GM12878 (cell line): ENCODE measurements at regions not wholly inside any gene's neighbourhood (a gene's known extent, or its start where the extent isn't known, plus 50 kb on each side); places are given as distances from the start of the nearest gene placed in this dataset.

Source experiments
- ATAC-seq: fragments of 200-7000 bp; cut with Tn5 transposase; 3 replicates; pipeline ENCODE4 v1.9.1; 2020; ENCODE audit warnings: mild to moderate bottlenecking, moderate library complexity
- BruUV-seq: library from RNA; stranded (reverse); fragments of 400-500 nt; replicated peaks from 2 replicates; lab custom pipeline; 2021; lab: Mats Ljungman, UMichigan
- CTCF ChIA-PET: fragments of 300-600 bp; sonication (Branson Sonifier 250); formaldehyde crosslinking; extraction: SDS; loops from one replicate; lab custom pipeline; 2021; ENCODE audit warnings: inconsistent platforms; lab: Yijun Ruan, JAX
- POLR2A ChIA-PET: fragments of 350-600 bp; formaldehyde crosslinking; extraction: SDS; loops from one replicate; lab custom pipeline; 2021; ENCODE audit warnings: inconsistent platforms; lab: Charles Lee
- RAD21 ChIA-PET: fragments of 300-600 bp; sonication (Branson Sonifier 250); formaldehyde crosslinking; loops from one replicate; lab custom pipeline; 2023; ENCODE audit warnings: antibody characterized with exemption; ENCODE audit not compliant: unreplicated experiment; lab: Charles Lee
- SMC1A ChIA-PET: fragments of 300-600 bp; sonication (Branson Sonifier 250); formaldehyde crosslinking; loops from one replicate; lab custom pipeline; 2023; ENCODE audit not compliant: unreplicated experiment, uncharacterized antibody; lab: Charles Lee
- DNase-seq: peaks from one replicate; pipeline ENCODE4 v3.0.0-alpha.2; 2011; ENCODE audit warnings: low read depth, low spot score
- FAIRE-seq: peaks from 3 replicates; lab custom pipeline; 2011; peaks lifted over from hg19 to GRCh38; lab: Jason Lieb, UNC
- H2AFZ ChIP-seq: 2 replicates; pipeline ENCODE4 v1.6.0; 2011; ENCODE audit warnings: low read depth, low read length, control low read depth; ENCODE audit not compliant: control insufficient read depth
- H3K27ac ChIP-seq: 2 replicates; pipeline ENCODE4 v1.5.1; 2011; ENCODE audit warnings: control low read depth; ENCODE audit not compliant: control insufficient read depth, insufficient read depth
- H3K27me3 ChIP-seq, 2 experiments: replicated peaks in 1 of 2; 2 replicates each; pipeline versions ENCODE4 v1.6.0 to v1.6.1; 2011; ENCODE audit warnings: low read length in 1 of 2; ENCODE audit not compliant: control insufficient read depth in 2 of 2, insufficient read depth in 2 of 2
- H3K36me3 ChIP-seq, 2 experiments: 2 replicates each; pipeline ENCODE4 v1.5.1; 2011; ENCODE audit warnings: low read length in 1 of 2; ENCODE audit not compliant: control insufficient read depth in 2 of 2, insufficient read depth in 2 of 2
- H3K4me1 ChIP-seq: 2 replicates; pipeline ENCODE4 v1.6.1; 2011; ENCODE audit warnings: mild to moderate bottlenecking, low read length, moderate library complexity, mixed read lengths; ENCODE audit not compliant: control insufficient read depth, insufficient read depth
- H3K4me2 ChIP-seq: 2 replicates; pipeline ENCODE4 v1.6.0; 2011; ENCODE audit warnings: control low read depth; ENCODE audit not compliant: control insufficient read depth, insufficient read depth
- H3K4me3 ChIP-seq: fragments of 200-600 bp; sonication (generic); 2 replicates; pipeline ENCODE4 v1.5.1; 2016
- H3K79me2 ChIP-seq: 2 replicates; pipeline ENCODE4 v1.6.0; 2011; ENCODE audit warnings: low read length; ENCODE audit not compliant: control insufficient read depth, insufficient read depth
- H3K9ac ChIP-seq: 2 replicates; pipeline ENCODE4 v1.8.0; 2011; ENCODE audit warnings: low read length, control low read depth, mixed read lengths; ENCODE audit not compliant: control insufficient read depth, insufficient read depth
- H3K9me3 ChIP-seq: replicated peaks from 3 replicates; pipeline ENCODE4 v1.5.1; 2011; ENCODE audit warnings: mild to moderate bottlenecking, low read length; ENCODE audit not compliant: control insufficient read depth, insufficient read depth
- H4K20me1 ChIP-seq: 2 replicates; pipeline ENCODE4 v1.6.0; 2011; ENCODE audit not compliant: control insufficient read depth, insufficient read depth
- BACH1 ChIP-seq: fragments of 450-650 bp; IDR thresholded peaks from 2 replicates; pipeline ENCODE4 v1.6.1; 2017; ENCODE audit warnings: mild to moderate bottlenecking, borderline replicate concordance
- CBX3 ChIP-seq: fragments of 200-600 bp; sonication (generic); IDR thresholded peaks from 2 replicates; pipeline ENCODE4 v1.6.1; 2016; ENCODE audit warnings: low read depth, borderline replicate concordance
- HCFC1 ChIP-seq: fragments of 150-350 bp; IDR thresholded peaks from 2 replicates; pipeline ENCODE4 v1.6.1; 2014; ENCODE audit warnings: low read length
- HSF1 ChIP-seq: fragments of 150-350 bp; IDR thresholded peaks from 2 replicates; pipeline ENCODE4 v1.6.1; 2014; ENCODE audit warnings: mild to moderate bottlenecking, low read depth, low read length
- IRF3 ChIP-seq: fragments of 450-650 bp; IDR thresholded peaks from 2 replicates; pipeline ENCODE4 v1.6.1; 2014; ENCODE audit warnings: mild to moderate bottlenecking
- MEF2B ChIP-seq: fragments of 450-650 bp; IDR thresholded peaks from 2 replicates; pipeline ENCODE4 v1.6.1; 2018; ENCODE audit warnings: mild to moderate bottlenecking, moderate library complexity; ENCODE audit not compliant: partially characterized antibody, poor library complexity, severe bottlenecking
- SMAD5 ChIP-seq: IDR thresholded peaks from 2 replicates; pipeline ENCODE4 v1.6.1; 2016; ENCODE audit warnings: antibody characterized with exemption, low read depth
- SPI1 ChIP-seq: IDR thresholded peaks from 2 replicates; pipeline ENCODE4 v1.6.1; 2011; ENCODE audit warnings: low read depth, mild to moderate bottlenecking, low read length, moderate library complexity, borderline replicate concordance; ENCODE audit not compliant: insufficient read depth
- SRF ChIP-seq, 2 experiments: IDR thresholded peaks; 2 replicates each; pipeline ENCODE4 v1.6.1; 2011; ENCODE audit warnings: low read depth in 2 of 2, low read length in 2 of 2, mild to moderate bottlenecking in 1 of 2, moderate library complexity in 1 of 2
- SUPT20H ChIP-seq: IDR thresholded peaks from 2 replicates; pipeline ENCODE4 v1.6.1; 2011; ENCODE audit warnings: low read depth, mild to moderate bottlenecking, low read length, moderate library complexity, borderline replicate concordance; ENCODE audit not compliant: control insufficient read depth
- TARDBP ChIP-seq: IDR thresholded peaks from 2 replicates; pipeline ENCODE4 v1.6.1; 2016; ENCODE audit warnings: borderline replicate concordance
- ZBED1 ChIP-seq: IDR thresholded peaks from 2 replicates; pipeline ENCODE4 v1.6.1; 2016; ENCODE audit warnings: borderline replicate concordance
- WGBS: methylation state at CpG from one replicate; pipeline ENCODE4 v1.1.6; 2016; ENCODE audit warnings: low lambda C conversion rate; ENCODE audit not compliant: insufficient replicate concordance, insufficient coverage; ENCODE audit errors: missing lambda C conversion rate; 5-methylcytosine and 5-hydroxymethylcytosine counted together
- in situ Hi-C: fragments of 300-500 bp; cut with MboI; formaldehyde crosslinking; loops from 9 replicates; pipeline ENCODE4 v1.14.3; 2018; ENCODE audit warnings: mixed read lengths
- intact Hi-C: fragments of 100-400 bp; cut with micrococcal nuclease; formaldehyde crosslinking; loops from one replicate; pipeline ENCODE4 v1.14.2; 2022; ENCODE audit not compliant: unreplicated experiment

GRCh38 chr1:95679262-95679661 lies 445.3 kb downstream of the RWDD3 start:
- H3K9me3 ChIP-seq: no peaks in the 10 kb centered on the region
- no peak for TF ChIP-seq SRF (IDR thresholded peaks at IDR 0.05; ENCODE audit: low read depth in 2 of 2, low read length in 2 of 2)
- no peak for TF ChIP-seq ZBED1
- no peak for TF ChIP-seq IRF3
- no peak for TF ChIP-seq HSF1
- no peak for TF ChIP-seq SUPT20H
- TF ChIP-seq CBX3: no peak
- TF ChIP-seq BACH1: no peak
- no peak for TF ChIP-seq MEF2B
- TF ChIP-seq SPI1: no peak
- TF ChIP-seq HCFC1: no peak
- TF ChIP-seq SMAD5: no peak
- TF ChIP-seq TARDBP: no peak
- TF ChIP-seq, all 136 proteins: peak for 0
- no peak overlapping the region for H3K27ac ChIP-seq
- H3K9ac ChIP-seq: no peak overlapping the region
- FAIRE-seq (no peak), DNase-seq (no peak), ATAC-seq (no peak)
- no TSS peak for BruUV-seq
- no peak overlapping the region for H3K4me2 ChIP-seq
- no peaks in the 10 kb centered on the region for H4K20me1 ChIP-seq
- RAD21 ChIA-PET: no interaction called here
- SMC1A ChIA-PET: no interaction called here
- CTCF ChIA-PET: no interaction called here
- POLR2A ChIA-PET: no interaction called here
- H2AFZ ChIP-seq: no peak overlapping the region
- in situ Hi-C loops: no loop called here
- intact Hi-C loops: no loop called here
- WGBS: 11% methylated on average over 5 of the region's 5 CpGs
- no peak overlapping the region for H3K4me3 ChIP-seq
- no peaks in the 10 kb centered on the region for H3K27me3 ChIP-seq
- H3K79me2 ChIP-seq: no peaks in the 10 kb centered on the region
- no peaks in the 10 kb centered on the region for H3K36me3 ChIP-seq
- no peaks in the 10 kb centered on the region for H3K4me1 ChIP-seq
